ENCODE measurements at regions not wholly inside any gene's neighbourhood (a gene's known extent, or its start where the extent isn't known, plus 50 kb on each side); places are given as distances from the start of the nearest gene placed in this dataset.
"Not testable (repeated sequence)": the region's sequence is repeated elsewhere in the genome, so short reads cannot be mapped to it uniquely, and the experiment has no call there.

- H3K9ac ChIP-seq (ENCODE audit: low read length in 3 of 3): no peak overlapping the region
- no peak for FAIRE-seq
These were observed 60.8 kb downstream of the COPRS start for GRCh38 chr17:31798205-31798724.

GRCh38 chr17:31795941-31796340, 63.1 kb downstream of the COPRS start:
- H3K9ac ChIP-seq (ENCODE audit: low read length in 3 of 3); H3K27me3 ChIP-seq (ENCODE audit: control insufficient read depth, insufficient read depth, low read length); H3K9me3 ChIP-seq (ENCODE audit: control insufficient read depth in 2 of 3, insufficient read depth in 1 of 3, low read length in 3 of 3); DNase-seq; H3K36me3 ChIP-seq (ENCODE audit: control insufficient read depth in 2 of 3, insufficient read depth in 3 of 3, low read length in 3 of 3); H3K4me3 ChIP-seq (ENCODE audit: low read length in 3 of 3); H3K4me1 ChIP-seq (ENCODE audit: control insufficient read depth in 2 of 3, insufficient read depth in 2 of 3, low read depth in 1 of 3, low read length in 3 of 3); H3K27ac ChIP-seq (ENCODE audit: low read depth in 2 of 2, low read length in 2 of 2); FAIRE-seq; intact Hi-C loops (cut with DNase I): not testable (repeated sequence)

More at GRCh38 chr17:31798205-31798724, 60.8 kb downstream of the COPRS start:
- no peak for TF ChIP-seq CTCF (IDR thresholded peaks at IDR 0.05; ENCODE audit: borderline replicate concordance, extremely low read depth, insufficient read depth)
- H3K4me3 ChIP-seq (ENCODE audit: low read length in 3 of 3): no peak overlapping the region
- H3K4me1 ChIP-seq (ENCODE audit: control insufficient read depth in 2 of 3, insufficient read depth in 2 of 3, low read depth in 1 of 3, low read length in 3 of 3): no peaks in the 10 kb centered on the region
- no peak overlapping the region for H3K27ac ChIP-seq (ENCODE audit: low read depth in 2 of 2, low read length in 2 of 2)
- no peaks in the 10 kb centered on the region for H3K9me3 ChIP-seq (ENCODE audit: control insufficient read depth in 2 of 3, insufficient read depth in 1 of 3, low read length in 3 of 3)
- H3K36me3 ChIP-seq (ENCODE audit: control insufficient read depth in 2 of 3, insufficient read depth in 3 of 3, low read length in 3 of 3): no peaks in the 10 kb centered on the region
- H3K27me3 ChIP-seq (ENCODE audit: control insufficient read depth, insufficient read depth, low read length): no peaks in the 10 kb centered on the region
- DNase-seq: no peak
- intact Hi-C loops (cut with DNase I): no loop called here

GRCh38 chr17:31794111-31794510, 64.9 kb downstream of the COPRS start:
- Histone ChIP-seq H3K27ac (ENCODE audit: low read depth in 2 of 2, low read length in 2 of 2) (no peak overlapping the region), H3K27me3 (ENCODE audit: control insufficient read depth, insufficient read depth, low read length) (no peaks in the 10 kb centered on the region), H3K36me3 (ENCODE audit: control insufficient read depth in 2 of 3, insufficient read depth in 3 of 3, low read length in 3 of 3) (no peaks in the 10 kb centered on the region), H3K9ac (ENCODE audit: low read length in 3 of 3) (no peak overlapping the region), H3K9me3 (ENCODE audit: control insufficient read depth in 2 of 3, insufficient read depth in 1 of 3, low read length in 3 of 3) (no peaks in the 10 kb centered on the region), H3K4me3 (ENCODE audit: low read length in 3 of 3) (no peak overlapping the region), H3K4me1 (ENCODE audit: control insufficient read depth in 2 of 3, insufficient read depth in 2 of 3, low read depth in 1 of 3, low read length in 3 of 3) (no peaks in the 10 kb centered on the region)
- intact Hi-C loops (cut with DNase I): no loop called here
- TF ChIP-seq CTCF (IDR thresholded peaks at IDR 0.05; ENCODE audit: borderline replicate concordance, extremely low read depth, insufficient read depth): no peak
- no peak for FAIRE-seq
- DNase-seq: no peak

- H3K9ac ChIP-seq (ENCODE audit: low read length in 3 of 3); H3K4me1 ChIP-seq (ENCODE audit: control insufficient read depth in 2 of 3, insufficient read depth in 2 of 3, low read depth in 1 of 3, low read length in 3 of 3); H3K36me3 ChIP-seq (ENCODE audit: control insufficient read depth in 2 of 3, insufficient read depth in 3 of 3, low read length in 3 of 3); H3K27ac ChIP-seq (ENCODE audit: low read depth in 2 of 2, low read length in 2 of 2); FAIRE-seq; H3K9me3 ChIP-seq (ENCODE audit: control insufficient read depth in 2 of 3, insufficient read depth in 1 of 3, low read length in 3 of 3); H3K27me3 ChIP-seq (ENCODE audit: control insufficient read depth, insufficient read depth, low read length); intact Hi-C loops (cut with DNase I); DNase-seq; H3K4me3 ChIP-seq (ENCODE audit: low read length in 3 of 3): not testable (repeated sequence)
These were observed 65.4 kb downstream of the COPRS start for GRCh38 chr17:31793634-31794033.
